SK-N-SH (cell line): ENCODE measurements at regions not wholly inside any gene's neighbourhood (a gene's known extent, or its start where the extent isn't known, plus 50 kb on each side); places are given as distances from the start of the nearest gene placed in this dataset.

ENCODE experiments used
- CTCF ChIA-PET: fragments of 300-600, 350-600 bp; formaldehyde crosslinking; extraction: SDS; loops from one replicate; lab custom pipeline; 2021; lab: Yijun Ruan, JAX
- POLR2A ChIA-PET: fragments of 350-600 bp; sonication (Branson Sonifier 250); formaldehyde crosslinking; extraction: SDS; loops from one replicate; lab custom pipeline; 2020; ENCODE audit warnings: antibody characterized with exemption, inconsistent platforms; lab: Yijun Ruan, JAX
- DNase-seq: peaks from one replicate; pipeline ENCODE4 v3.0.0; 2012
- H2AFZ ChIP-seq: fragments of 200-600 bp; sonication (generic); 2 replicates; pipeline ENCODE4 v1.8.1; 2016; ENCODE audit warnings: antibody characterized with exemption, mild to moderate bottlenecking, low read depth
- H3F3A ChIP-seq: fragments of 200-600 bp; sonication (generic); replicated peaks from 2 replicates; pipeline ENCODE3; 2016; ENCODE audit warnings: antibody characterized with exemption, mild to moderate bottlenecking; ENCODE audit not compliant: insufficient read depth
- H3K27ac ChIP-seq, 2 experiments: fragments of 200-500 bp in 1 of 2; fragments of 200-600 bp in 1 of 2; sonication (Bioruptor generic) in 1 of 2; sonication (generic), shearing (Covaris generic) in 1 of 2; 2 replicates each; pipeline versions ENCODE4 v1.5.1 to v1.6.1; 2014 to 2016; ENCODE audit warnings: low read depth in 2 of 2, inconsistent platforms in 1 of 2, low read length in 1 of 2, mild to moderate bottlenecking in 1 of 2, mixed read lengths in 1 of 2
- H3K27me3 ChIP-seq: fragments of 200-600 bp; sonication (generic), shearing (Covaris generic); 2 replicates; pipeline ENCODE4 v1.6.1; 2016; ENCODE audit warnings: mixed run types; ENCODE audit not compliant: insufficient read depth
- H3K36me3 ChIP-seq, 2 experiments: fragments of 200-500 bp in 1 of 2; fragments of 200-600 bp in 1 of 2; sonication (Bioruptor generic) in 1 of 2; sonication (generic) in 1 of 2; replicated peaks in 1 of 2; 2 replicates each; pipeline versions ENCODE3 to v1.5.1; 2014 to 2016; ENCODE audit warnings: low read length in 1 of 2, mild to moderate bottlenecking in 1 of 2; ENCODE audit not compliant: insufficient read depth in 2 of 2, control insufficient read depth in 1 of 2
- H3K4me1 ChIP-seq, 2 experiments: fragments of 200-500 bp in 1 of 2; fragments of 200-600 bp in 1 of 2; sonication (Bioruptor generic) in 1 of 2; sonication (generic), shearing (Covaris generic) in 1 of 2; 2 replicates each; pipeline versions ENCODE4 v1.5.1 to v1.6.1; 2014 to 2016; ENCODE audit warnings: low read depth in 1 of 2, low read length in 1 of 2, mixed run types in 1 of 2; ENCODE audit not compliant: insufficient read depth in 2 of 2, control insufficient read depth in 1 of 2
- H3K4me2 ChIP-seq: fragments of 200-600 bp; sonication (generic), shearing (Covaris generic); 2 replicates; pipeline ENCODE4 v1.6.1; 2017; ENCODE audit warnings: mixed run types
- H3K4me3 ChIP-seq, 2 experiments: fragments of 200-500 bp in 1 of 2; fragments of 200-600 bp in 1 of 2; sonication (Bioruptor generic) in 1 of 2; sonication (generic), shearing (Covaris generic) in 1 of 2; 2 replicates each; pipeline versions ENCODE4 v1.5.1 to v1.8.1; 2014 to 2016; ENCODE audit warnings: low read depth in 2 of 2, inconsistent platforms in 1 of 2, low read length in 1 of 2, mild to moderate bottlenecking in 1 of 2, mixed read lengths in 1 of 2, moderate library complexity in 1 of 2
- H3K79me2 ChIP-seq: fragments of 200-600 bp; sonication (generic); 2 replicates; pipeline ENCODE4 v1.8.1; 2017; ENCODE audit warnings: mild to moderate bottlenecking; ENCODE audit not compliant: insufficient read depth
- H3K9ac ChIP-seq: fragments of 200-600 bp; sonication (generic); 2 replicates; pipeline ENCODE4 v1.6.1; 2017; ENCODE audit warnings: mixed run types
- H3K9me2 ChIP-seq: fragments of 200-600 bp; sonication (generic); 2 replicates; pipeline ENCODE4 v1.6.1; 2017; ENCODE audit warnings: mixed run types
- H3K9me3 ChIP-seq: fragments of 200-600 bp; sonication (generic); 2 replicates; pipeline ENCODE4 v1.6.1; 2017; ENCODE audit warnings: mixed run types, mild to moderate bottlenecking, moderate library complexity
- H4K20me1 ChIP-seq: fragments of 200-600 bp; sonication (generic); 2 replicates; pipeline ENCODE4 v1.6.1; 2017; ENCODE audit warnings: mild to moderate bottlenecking, mixed run types; ENCODE audit not compliant: insufficient read depth
- CTCF ChIP-seq: fragments of 200-600 bp; sonication (generic); IDR thresholded peaks from 2 replicates; pipeline ENCODE4 v1.6.1; 2017; ENCODE audit warnings: antibody characterized with exemption, mild to moderate bottlenecking, moderate library complexity
- ELF1 ChIP-seq: IDR thresholded peaks from 2 replicates; pipeline ENCODE4 v1.4.0; 2012
- EP300 ChIP-seq, 2 experiments: IDR thresholded peaks; 2 replicates each; pipeline versions ENCODE4 v1.4.0 to v1.6.1; 2012; ENCODE audit warnings: borderline replicate concordance in 1 of 2, low read depth in 1 of 2, low read length in 1 of 2
- EZH2phosphoT487 ChIP-seq: fragments of 200-600 bp; sonication (generic); IDR thresholded peaks from 2 replicates; pipeline ENCODE4 v1.6.1; 2017; ENCODE audit warnings: low read depth, mixed run types, mild to moderate bottlenecking, antibody characterized with exemption, moderate library complexity, borderline replicate concordance
- FOXM1 ChIP-seq: IDR thresholded peaks from 2 replicates; pipeline ENCODE4 v1.4.0; 2012; ENCODE audit warnings: low read depth, mild to moderate bottlenecking
- GABPA ChIP-seq: IDR thresholded peaks from 2 replicates; pipeline ENCODE4 v1.4.0; 2012; ENCODE audit warnings: low read depth, mild to moderate bottlenecking
- MEF2A ChIP-seq: IDR thresholded peaks from 2 replicates; pipeline ENCODE4 v1.4.0; 2012; ENCODE audit warnings: low read depth, borderline replicate concordance
- MXI1 ChIP-seq: IDR thresholded peaks from 2 replicates; pipeline ENCODE4 v1.6.1; 2012; ENCODE audit warnings: mild to moderate bottlenecking, low read depth, low read length, improper control_type of control experiment
- NFIC ChIP-seq: IDR thresholded peaks from 2 replicates; pipeline ENCODE4 v1.4.0; 2012; ENCODE audit warnings: borderline replicate concordance
- NRF1 ChIP-seq: IDR thresholded peaks from 2 replicates; pipeline ENCODE4 v1.6.1; 2012; ENCODE audit warnings: low read depth, mild to moderate bottlenecking, low read length
- PBX3 ChIP-seq: IDR thresholded peaks from 2 replicates; pipeline ENCODE4; 2012
- RAD21 ChIP-seq: IDR thresholded peaks from 2 replicates; pipeline ENCODE4 v1.6.1; 2012; ENCODE audit warnings: mild to moderate bottlenecking, low read length
- RCOR1 ChIP-seq: fragments of 150-350 bp; IDR thresholded peaks from 2 replicates; pipeline ENCODE4 v1.6.1; 2017; ENCODE audit warnings: antibody characterized with exemption, low read length
- SIN3A ChIP-seq: IDR thresholded peaks from 2 replicates; pipeline ENCODE4 v1.6.1; 2012; ENCODE audit warnings: low read depth, mild to moderate bottlenecking, low read length, moderate library complexity, borderline replicate concordance
- TAF1 ChIP-seq: IDR thresholded peaks from 2 replicates; pipeline ENCODE4 v1.6.1; 2012; ENCODE audit warnings: low read depth, mild to moderate bottlenecking, low read length, moderate library complexity, borderline replicate concordance
- YY1 ChIP-seq: IDR thresholded peaks from 2 replicates; pipeline ENCODE4 v1.4.0; 2012; ENCODE audit warnings: low read depth, mild to moderate bottlenecking
- WGBS: methylation state at CpG from one replicate; pipeline ENCODE4 v1.1.6; 2017; ENCODE audit warnings: low lambda C conversion rate; 5-methylcytosine and 5-hydroxymethylcytosine counted together
- TF ChIP-seq, protein P1 (sequence below): fragments of 150-350 bp; IDR thresholded peaks from 2 replicates; pipeline ENCODE4 v1.6.1; 2017; ENCODE audit warnings: antibody characterized with exemption, low read length, low read depth, borderline replicate concordance
- TF ChIP-seq, protein P2 (sequence below): IDR thresholded peaks from 2 replicates; pipeline ENCODE4 v1.6.1; 2012; ENCODE audit warnings: mild to moderate bottlenecking, low read depth, low read length, moderate library complexity

DNA sequence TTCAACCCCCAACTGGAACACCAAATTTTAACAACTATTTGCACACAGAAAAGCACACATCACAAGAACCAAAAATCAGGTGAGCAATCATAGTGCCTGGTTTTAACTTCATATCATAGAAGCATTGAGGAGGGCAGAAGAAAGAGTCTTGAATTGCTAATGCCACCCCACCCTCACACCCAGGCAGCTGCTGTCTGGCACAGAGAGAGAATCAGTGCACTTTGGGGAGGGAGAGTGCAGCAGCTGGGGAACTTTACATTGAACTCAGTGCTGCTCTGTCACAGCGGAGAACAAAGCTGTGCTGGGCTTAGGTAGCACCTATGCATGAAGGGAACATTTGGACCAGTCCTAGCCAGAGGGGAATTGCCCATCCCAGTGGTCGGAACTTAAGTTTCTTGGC lies 76.0 kb upstream of the KBTBD8 start:
- Histone ChIP-seq H3K4me1 (no peaks in the 10 kb centered on the region), H3K9me3 (no peaks in the 10 kb centered on the region), H3K4me3 (no peak overlapping the region), H3K79me2 (no peaks in the 10 kb centered on the region), H3F3A (no peaks in the 10 kb centered on the region), H2AFZ (no peak overlapping the region), H3K27ac (no peak overlapping the region), H3K9ac (no peak overlapping the region), H4K20me1 (no peaks in the 10 kb centered on the region), H3K4me2 (no peak overlapping the region), H3K9me2 (no peaks in the 10 kb centered on the region), H3K36me3 (no peaks in the 10 kb centered on the region), H3K27me3 (no peaks in the 10 kb centered on the region)
- WGBS: 44% methylated on average over 2 of the region's 2 CpGs
- ChIA-PET CTCF (no interaction called here), POLR2A (no interaction called here)
- no peak for DNase-seq
- TF ChIP-seq PBX3 (no peak), RCOR1 (no peak), NRF1 (no peak), EP300 (IDR thresholded peaks at IDR 0.05; ENCODE audit: borderline replicate concordance in 1 of 2, low read depth in 1 of 2, low read length in 1 of 2) (no peak), YY1 (no peak), MEF2A (no peak), RAD21 (no peak), GABPA (no peak), TAF1 (no peak), CTCF (no peak), EZH2phosphoT487 (no peak), FOXM1 (no peak), MXI1 (no peak), SIN3A (no peak), ELF1 (no peak), NFIC (no peak)
- TF ChIP-seq, protein P1, sequence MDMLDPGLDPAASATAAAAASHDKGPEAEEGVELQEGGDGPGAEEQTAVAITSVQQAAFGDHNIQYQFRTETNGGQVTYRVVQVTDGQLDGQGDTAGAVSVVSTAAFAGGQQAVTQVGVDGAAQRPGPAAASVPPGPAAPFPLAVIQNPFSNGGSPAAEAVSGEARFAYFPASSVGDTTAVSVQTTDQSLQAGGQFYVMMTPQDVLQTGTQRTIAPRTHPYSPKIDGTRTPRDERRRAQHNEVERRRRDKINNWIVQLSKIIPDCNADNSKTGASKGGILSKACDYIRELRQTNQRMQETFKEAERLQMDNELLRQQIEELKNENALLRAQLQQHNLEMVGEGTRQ: no peak
- TF ChIP-seq, protein P2, sequence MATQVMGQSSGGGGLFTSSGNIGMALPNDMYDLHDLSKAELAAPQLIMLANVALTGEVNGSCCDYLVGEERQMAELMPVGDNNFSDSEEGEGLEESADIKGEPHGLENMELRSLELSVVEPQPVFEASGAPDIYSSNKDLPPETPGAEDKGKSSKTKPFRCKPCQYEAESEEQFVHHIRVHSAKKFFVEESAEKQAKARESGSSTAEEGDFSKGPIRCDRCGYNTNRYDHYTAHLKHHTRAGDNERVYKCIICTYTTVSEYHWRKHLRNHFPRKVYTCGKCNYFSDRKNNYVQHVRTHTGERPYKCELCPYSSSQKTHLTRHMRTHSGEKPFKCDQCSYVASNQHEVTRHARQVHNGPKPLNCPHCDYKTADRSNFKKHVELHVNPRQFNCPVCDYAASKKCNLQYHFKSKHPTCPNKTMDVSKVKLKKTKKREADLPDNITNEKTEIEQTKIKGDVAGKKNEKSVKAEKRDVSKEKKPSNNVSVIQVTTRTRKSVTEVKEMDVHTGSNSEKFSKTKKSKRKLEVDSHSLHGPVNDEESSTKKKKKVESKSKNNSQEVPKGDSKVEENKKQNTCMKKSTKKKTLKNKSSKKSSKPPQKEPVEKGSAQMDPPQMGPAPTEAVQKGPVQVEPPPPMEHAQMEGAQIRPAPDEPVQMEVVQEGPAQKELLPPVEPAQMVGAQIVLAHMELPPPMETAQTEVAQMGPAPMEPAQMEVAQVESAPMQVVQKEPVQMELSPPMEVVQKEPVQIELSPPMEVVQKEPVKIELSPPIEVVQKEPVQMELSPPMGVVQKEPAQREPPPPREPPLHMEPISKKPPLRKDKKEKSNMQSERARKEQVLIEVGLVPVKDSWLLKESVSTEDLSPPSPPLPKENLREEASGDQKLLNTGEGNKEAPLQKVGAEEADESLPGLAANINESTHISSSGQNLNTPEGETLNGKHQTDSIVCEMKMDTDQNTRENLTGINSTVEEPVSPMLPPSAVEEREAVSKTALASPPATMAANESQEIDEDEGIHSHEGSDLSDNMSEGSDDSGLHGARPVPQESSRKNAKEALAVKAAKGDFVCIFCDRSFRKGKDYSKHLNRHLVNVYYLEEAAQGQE: no peak
